ENCODE measurements at regions not wholly inside any gene's neighbourhood (a gene's known extent, or its start where the extent isn't known, plus 50 kb on each side); places are given as distances from the start of the nearest gene placed in this dataset.

DNA sequence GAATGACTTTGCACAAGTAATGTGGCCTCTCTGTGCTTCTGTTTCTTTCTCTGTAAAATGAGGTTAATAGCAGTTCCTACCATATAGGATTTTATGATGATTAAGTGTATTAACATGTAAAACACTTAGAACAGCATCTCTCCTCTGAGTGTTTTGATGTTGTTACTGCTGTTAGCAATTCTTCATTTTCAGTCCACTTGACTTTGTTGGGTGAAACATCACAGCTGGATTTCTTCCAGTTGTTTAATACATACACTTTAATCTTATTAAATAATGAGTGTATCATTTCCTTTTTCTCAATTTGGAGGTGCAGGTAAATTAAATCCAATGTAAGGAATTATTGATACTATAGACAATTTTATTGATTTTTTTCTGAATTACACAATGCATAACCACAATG is 113.6 kb downstream of the KDR start:
- Histone ChIP-seq H3K4me2 (ENCODE audit: low read depth, low read length) (no peak overlapping the region), H3K27ac (ENCODE audit: insufficient read depth, low read length) (no peak overlapping the region), H2BK5ac (ENCODE audit: low read depth, low read length, poor library complexity, severe bottlenecking) (no peak overlapping the region), H3K9me1 (ENCODE audit: insufficient read depth, low read length) (no peaks in the 10 kb centered on the region), H3K4me3 (ENCODE audit: insufficient read depth, low read depth, low read length) (no peak overlapping the region), H3K36me3 (ENCODE audit: control insufficient read depth, insufficient read depth, low read length) (no peaks in the 10 kb centered on the region), H3K9me3 (ENCODE audit: control insufficient read depth, insufficient read depth, low read length) (no peaks in the 10 kb centered on the region), H3K14ac (replicated peaks; ENCODE audit: low read depth, low read length) (no peak overlapping the region), H3K23ac (ENCODE audit: low read depth, low read length) (no peak overlapping the region), H2AK9ac (replicated peaks; ENCODE audit: low read depth, low read length, poor library complexity) (no peak overlapping the region), H2AK5ac (ENCODE audit: low read depth, low read length) (no peak overlapping the region), H3K27me3 (ENCODE audit: control insufficient read depth, insufficient read depth, low read length) (no peaks in the 10 kb centered on the region; the same call in 1 of the 2 replicates), H3K4ac (ENCODE audit: low read depth, low read length) (no peak overlapping the region), H3K56ac (ENCODE audit: extremely low read depth, insufficient read depth, low read length) (no peak overlapping the region), H2BK15ac (ENCODE audit: low read depth, low read length) (no peak overlapping the region), H4K91ac (ENCODE audit: insufficient read depth, low read depth, low read length) (no peak overlapping the region), H3K79me1 (ENCODE audit: low read depth in 1 of 2, low read length in 2 of 2) (no peaks in the 10 kb centered on the region), H2BK20ac (ENCODE audit: low read depth, low read length) (no peak overlapping the region), H4K8ac (ENCODE audit: low read depth in 2 of 2, low read length in 2 of 2) (no peak overlapping the region), H4K5ac (ENCODE audit: low read depth, low read length) (no peak overlapping the region), H3K9ac (ENCODE audit: low read depth, low read length) (no peak overlapping the region), H3K4me1 (ENCODE audit: control insufficient read depth, insufficient read depth, low read length) (no peaks in the 10 kb centered on the region), H4K20me1 (ENCODE audit: insufficient read depth, low read length) (no peaks in the 10 kb centered on the region), H3K18ac (ENCODE audit: low read depth, low read length) (no peak overlapping the region), H2AFZ (replicated peaks; ENCODE audit: low read length, poor library complexity) (no peak overlapping the region), H2BK120ac (ENCODE audit: low read depth, low read length) (no peak overlapping the region)
- ChIA-PET CTCF (no interaction called here), POLR2A (ENCODE audit: unreplicated experiment) (no interaction called here)
- dilution Hi-C loops (cut with HindIII; ENCODE audit: low sequenced_read_pairs, unreplicated experiment) = no loop called here
- intact Hi-C loops (cut with micrococcal nuclease) = no loop called here
- DNase-seq = no peak
- in situ Hi-C loops (cut with MboI; ENCODE audit: low sequenced_read_pairs) = loop anchor here (25.0 kb wide), 1 partner anchor 551 kb away; no protein-coding TSS in a partner anchor
- no peak for TF ChIP-seq RFX5 (IDR thresholded peaks at IDR 0.05; ENCODE audit: low read depth, low read length)
- no peak for TF ChIP-seq BHLHE40 (IDR thresholded peaks at IDR 0.05; ENCODE audit: low read depth, low read length)
- no peak for TF ChIP-seq FOS (IDR thresholded peaks at IDR 0.05; ENCODE audit: low read depth, low read length)
- no peak for TF ChIP-seq MAZ (IDR thresholded peaks at IDR 0.05; ENCODE audit: borderline replicate concordance, low read depth, low read length)
- no peak for TF ChIP-seq MAFK (IDR thresholded peaks at IDR 0.05; ENCODE audit: low read depth, low read length)
- TF ChIP-seq, protein P1, sequence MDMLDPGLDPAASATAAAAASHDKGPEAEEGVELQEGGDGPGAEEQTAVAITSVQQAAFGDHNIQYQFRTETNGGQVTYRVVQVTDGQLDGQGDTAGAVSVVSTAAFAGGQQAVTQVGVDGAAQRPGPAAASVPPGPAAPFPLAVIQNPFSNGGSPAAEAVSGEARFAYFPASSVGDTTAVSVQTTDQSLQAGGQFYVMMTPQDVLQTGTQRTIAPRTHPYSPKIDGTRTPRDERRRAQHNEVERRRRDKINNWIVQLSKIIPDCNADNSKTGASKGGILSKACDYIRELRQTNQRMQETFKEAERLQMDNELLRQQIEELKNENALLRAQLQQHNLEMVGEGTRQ (IDR thresholded peaks at IDR 0.05; ENCODE audit: low read depth, low read length) = no peak
- TF ChIP-seq RAD21 (IDR thresholded peaks at IDR 0.05; ENCODE audit: low read length) = no peak
- TF ChIP-seq, protein P2, sequence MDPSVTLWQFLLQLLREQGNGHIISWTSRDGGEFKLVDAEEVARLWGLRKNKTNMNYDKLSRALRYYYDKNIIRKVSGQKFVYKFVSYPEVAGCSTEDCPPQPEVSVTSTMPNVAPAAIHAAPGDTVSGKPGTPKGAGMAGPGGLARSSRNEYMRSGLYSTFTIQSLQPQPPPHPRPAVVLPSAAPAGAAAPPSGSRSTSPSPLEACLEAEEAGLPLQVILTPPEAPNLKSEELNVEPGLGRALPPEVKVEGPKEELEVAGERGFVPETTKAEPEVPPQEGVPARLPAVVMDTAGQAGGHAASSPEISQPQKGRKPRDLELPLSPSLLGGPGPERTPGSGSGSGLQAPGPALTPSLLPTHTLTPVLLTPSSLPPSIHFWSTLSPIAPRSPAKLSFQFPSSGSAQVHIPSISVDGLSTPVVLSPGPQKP (IDR thresholded peaks at IDR 0.05; ENCODE audit: borderline replicate concordance, low read depth, low read length) = no peak
- TF ChIP-seq, protein P3, sequence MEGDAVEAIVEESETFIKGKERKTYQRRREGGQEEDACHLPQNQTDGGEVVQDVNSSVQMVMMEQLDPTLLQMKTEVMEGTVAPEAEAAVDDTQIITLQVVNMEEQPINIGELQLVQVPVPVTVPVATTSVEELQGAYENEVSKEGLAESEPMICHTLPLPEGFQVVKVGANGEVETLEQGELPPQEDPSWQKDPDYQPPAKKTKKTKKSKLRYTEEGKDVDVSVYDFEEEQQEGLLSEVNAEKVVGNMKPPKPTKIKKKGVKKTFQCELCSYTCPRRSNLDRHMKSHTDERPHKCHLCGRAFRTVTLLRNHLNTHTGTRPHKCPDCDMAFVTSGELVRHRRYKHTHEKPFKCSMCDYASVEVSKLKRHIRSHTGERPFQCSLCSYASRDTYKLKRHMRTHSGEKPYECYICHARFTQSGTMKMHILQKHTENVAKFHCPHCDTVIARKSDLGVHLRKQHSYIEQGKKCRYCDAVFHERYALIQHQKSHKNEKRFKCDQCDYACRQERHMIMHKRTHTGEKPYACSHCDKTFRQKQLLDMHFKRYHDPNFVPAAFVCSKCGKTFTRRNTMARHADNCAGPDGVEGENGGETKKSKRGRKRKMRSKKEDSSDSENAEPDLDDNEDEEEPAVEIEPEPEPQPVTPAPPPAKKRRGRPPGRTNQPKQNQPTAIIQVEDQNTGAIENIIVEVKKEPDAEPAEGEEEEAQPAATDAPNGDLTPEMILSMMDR (conservative IDR thresholded peaks at IDR 0.05; ENCODE audit: low read depth, low read length) = no peak
- no peak for TF ChIP-seq POLR2A (IDR thresholded peaks at IDR 0.05; ENCODE audit: low read depth, low read length)
- TF ChIP-seq CHD1 (IDR thresholded peaks at IDR 0.05; ENCODE audit: low read depth, low read length) = no peak
- TF ChIP-seq NFE2L2 (IDR thresholded peaks at IDR 0.05; ENCODE audit: low read depth, low read length) = no peak
- no peak for TF ChIP-seq CEBPB (IDR thresholded peaks at IDR 0.05; ENCODE audit: low read depth, low read length)
- ATAC-seq (ENCODE audit: low read depth) = no peak
- BruUV-seq (replicated peaks) = no TSS peak

All from IMR-90 (cell line).